AG04449 (cell line): ENCODE measurements at regions not wholly inside any gene's neighbourhood (a gene's known extent, or its start where the extent isn't known, plus 50 kb on each side); places are given as distances from the start of the nearest gene placed in this dataset.

Experiments
- CTCF ChIA-PET: fragments of 350-600 bp; formaldehyde crosslinking; extraction: SDS; loops from one replicate; lab custom pipeline; 2021; ENCODE audit warnings: antibody characterized with exemption; lab: Yijun Ruan, JAX
- POLR2A ChIA-PET: fragments of 400-600, 350-600 bp; formaldehyde crosslinking; extraction: SDS; loops from one replicate; lab custom pipeline; 2020; ENCODE audit warnings: antibody characterized with exemption, inconsistent platforms; lab: Yijun Ruan, JAX
- DNase-seq: peaks from one replicate; pipeline ENCODE4 v3.0.0-alpha.2; 2010; ENCODE audit warnings: low read depth, low spot score
- H3K4me3 ChIP-seq: 2 replicates; pipeline ENCODE4 v1.5.1; 2011; ENCODE audit warnings: low read depth, mild to moderate bottlenecking, control low read depth, low read length
- TF ChIP-seq, protein P1 (sequence below): IDR thresholded peaks from one replicate; pipeline ENCODE4 v1.5.1; 2011; ENCODE audit warnings: mild to moderate bottlenecking, moderate library complexity, low read length, control low read depth, inconsistent platforms; ENCODE audit not compliant: insufficient read depth; ENCODE audit errors: missing control alignments

DNA sequence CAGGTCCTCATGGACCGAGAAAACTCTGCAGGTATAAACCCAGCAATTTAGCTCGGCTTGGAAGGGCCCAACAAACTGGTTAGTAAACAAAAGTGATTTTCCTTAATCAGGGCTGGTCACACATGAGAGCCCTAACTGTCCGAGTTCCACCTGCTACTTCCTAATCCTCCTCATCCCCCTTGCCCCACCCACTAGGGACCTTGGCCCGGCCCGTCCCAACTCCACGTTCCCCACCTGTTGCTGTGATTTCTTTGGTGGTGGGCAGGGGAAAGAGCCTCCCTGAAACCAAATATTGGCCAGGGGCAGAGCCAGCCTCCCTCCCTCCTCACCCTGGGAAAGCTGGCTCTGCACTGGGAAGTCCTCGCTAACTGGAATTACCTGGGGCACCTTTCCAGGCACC is 304.2 kb upstream of the PROX1 start:
- TF ChIP-seq, protein P1, sequence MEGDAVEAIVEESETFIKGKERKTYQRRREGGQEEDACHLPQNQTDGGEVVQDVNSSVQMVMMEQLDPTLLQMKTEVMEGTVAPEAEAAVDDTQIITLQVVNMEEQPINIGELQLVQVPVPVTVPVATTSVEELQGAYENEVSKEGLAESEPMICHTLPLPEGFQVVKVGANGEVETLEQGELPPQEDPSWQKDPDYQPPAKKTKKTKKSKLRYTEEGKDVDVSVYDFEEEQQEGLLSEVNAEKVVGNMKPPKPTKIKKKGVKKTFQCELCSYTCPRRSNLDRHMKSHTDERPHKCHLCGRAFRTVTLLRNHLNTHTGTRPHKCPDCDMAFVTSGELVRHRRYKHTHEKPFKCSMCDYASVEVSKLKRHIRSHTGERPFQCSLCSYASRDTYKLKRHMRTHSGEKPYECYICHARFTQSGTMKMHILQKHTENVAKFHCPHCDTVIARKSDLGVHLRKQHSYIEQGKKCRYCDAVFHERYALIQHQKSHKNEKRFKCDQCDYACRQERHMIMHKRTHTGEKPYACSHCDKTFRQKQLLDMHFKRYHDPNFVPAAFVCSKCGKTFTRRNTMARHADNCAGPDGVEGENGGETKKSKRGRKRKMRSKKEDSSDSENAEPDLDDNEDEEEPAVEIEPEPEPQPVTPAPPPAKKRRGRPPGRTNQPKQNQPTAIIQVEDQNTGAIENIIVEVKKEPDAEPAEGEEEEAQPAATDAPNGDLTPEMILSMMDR = no peak
- no peak for DNase-seq
- POLR2A ChIA-PET = no interaction called here
- CTCF ChIA-PET = no interaction called here
- H3K4me3 ChIP-seq = no peak overlapping the region

DNA sequence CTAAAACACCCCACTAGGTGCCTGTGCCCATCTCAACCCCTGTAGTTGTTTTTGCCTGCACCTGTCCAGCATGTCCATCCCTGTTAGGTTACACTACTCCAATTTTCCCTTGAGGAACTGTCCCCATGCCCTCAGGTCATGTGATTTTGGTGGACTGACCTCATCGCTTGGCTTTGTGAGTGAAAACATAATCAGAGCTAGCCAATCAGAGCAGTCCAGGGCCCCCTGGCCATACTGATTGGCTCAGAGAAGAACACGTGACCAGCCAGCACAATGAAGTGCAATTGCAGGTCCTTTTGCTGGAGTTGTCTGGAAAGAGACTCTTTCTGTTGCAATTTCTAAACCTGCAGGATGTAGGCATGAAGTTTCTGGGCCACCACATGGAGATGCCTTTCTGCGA is 303.3 kb upstream of the PROX1 start:
- POLR2A ChIA-PET = no interaction called here
- H3K4me3 ChIP-seq = no peak overlapping the region
- CTCF ChIA-PET = no interaction called here
- no peak for DNase-seq
- TF ChIP-seq, protein P1 = no peak

DNA sequence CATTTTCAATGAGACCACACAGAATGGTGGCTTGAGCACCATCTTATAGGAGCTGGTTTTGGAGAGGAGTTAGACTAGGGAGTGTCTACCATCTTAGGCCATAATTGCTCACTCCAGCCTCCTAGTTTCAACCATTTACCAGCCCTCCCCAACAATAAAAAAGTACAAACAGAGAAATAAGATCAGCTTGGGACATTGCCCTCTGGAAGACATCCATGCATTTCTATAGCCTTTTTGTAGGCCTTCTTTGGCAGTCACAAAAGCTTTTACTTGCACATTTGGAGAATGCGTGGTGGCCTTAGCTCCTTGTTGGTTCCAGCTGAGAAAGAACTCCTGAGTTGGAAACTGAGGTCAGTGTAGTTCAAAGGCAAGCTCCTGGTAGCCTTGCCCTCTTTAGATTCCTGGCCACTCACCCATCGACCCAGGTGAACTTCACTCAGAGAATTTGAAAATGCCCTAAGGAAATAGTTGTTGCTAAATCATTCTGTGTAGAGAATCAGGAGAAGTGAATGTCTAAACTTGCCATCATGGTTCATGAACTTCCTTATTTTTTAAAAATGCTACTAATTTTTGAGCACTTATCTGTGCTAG is 301.7 kb upstream of the PROX1 start:
- TF ChIP-seq, protein P1 = no peak
- ChIA-PET CTCF (no interaction called here), POLR2A (no interaction called here)
- no peak for DNase-seq
- no peak overlapping the region for H3K4me3 ChIP-seq

DNA sequence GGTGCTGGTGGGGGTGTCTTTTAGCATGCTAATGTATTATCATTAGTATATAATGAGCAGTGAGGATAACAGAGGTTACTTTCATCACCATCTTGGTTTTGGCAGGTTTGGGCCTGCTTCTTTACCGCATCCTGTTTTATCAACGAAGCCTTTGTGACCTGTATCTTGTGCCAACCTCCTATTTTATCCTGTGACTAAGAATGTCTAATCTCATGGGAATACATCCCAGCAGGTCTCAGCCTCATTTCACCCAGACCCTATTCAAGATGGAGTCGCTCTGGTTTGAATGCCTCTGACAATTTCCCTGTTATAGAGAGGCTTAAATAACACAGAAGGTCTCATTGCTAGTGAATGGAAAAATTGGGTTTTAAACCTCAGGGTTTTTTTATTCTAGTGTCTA is 300.8 kb upstream of the PROX1 start:
- no peak for DNase-seq
- no peak overlapping the region for H3K4me3 ChIP-seq
- TF ChIP-seq, protein P1 = no peak
- POLR2A ChIA-PET = no interaction called here
- CTCF ChIA-PET = no interaction called here

DNA sequence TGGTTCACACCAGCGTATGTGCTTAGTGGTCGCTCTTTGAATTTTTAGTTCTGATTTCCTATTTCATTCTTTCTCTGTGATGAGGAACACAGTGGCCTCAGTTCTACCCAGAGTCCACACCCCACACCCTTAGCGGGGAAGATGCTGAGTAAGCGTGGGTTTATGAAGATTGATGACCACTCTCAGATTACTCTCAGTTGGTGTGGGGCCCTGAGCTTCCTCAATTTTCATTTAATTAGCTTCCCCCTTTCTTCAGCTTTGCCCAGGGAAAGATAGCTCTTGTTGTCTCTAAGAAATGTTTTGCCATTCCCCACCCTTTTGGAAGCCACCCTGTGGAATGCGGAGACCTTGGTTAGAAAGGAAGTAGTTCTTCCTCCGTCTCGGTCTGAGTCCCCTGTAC is 299.9 kb upstream of the PROX1 start:
- ChIA-PET POLR2A (no interaction called here), CTCF (no interaction called here)
- TF ChIP-seq, protein P1 = no peak
- no peak for DNase-seq
- no peak overlapping the region for H3K4me3 ChIP-seq

DNA sequence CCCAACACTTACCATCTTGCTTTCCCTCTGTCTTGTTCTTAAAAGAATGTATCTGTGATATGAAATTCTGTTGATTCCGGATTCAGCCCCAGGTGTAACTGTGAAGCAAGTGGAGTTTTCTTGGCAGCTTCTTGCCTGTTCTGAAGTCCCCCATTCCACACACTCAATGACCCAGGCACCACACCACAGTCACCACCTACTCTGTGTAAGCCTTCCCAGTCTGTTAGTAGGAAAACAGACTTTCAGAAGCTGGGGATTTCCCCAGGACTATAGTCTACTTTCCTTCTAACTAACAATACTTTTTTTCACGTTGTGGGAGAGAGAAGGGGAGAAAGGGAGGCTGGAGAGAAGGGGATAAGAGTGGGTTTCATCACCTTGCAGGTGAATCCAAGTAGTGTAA is 299.1 kb upstream of the PROX1 start:
- H3K4me3 ChIP-seq = no peak overlapping the region
- CTCF ChIA-PET = no interaction called here
- DNase-seq = no peak
- TF ChIP-seq, protein P1 = no peak
- POLR2A ChIA-PET = no interaction called here
